Peyer's patch (tissue), 4 donors: ENCODE measurements at regions not wholly inside any gene's neighbourhood (a gene's known extent, or its start where the extent isn't known, plus 50 kb on each side); places are given as distances from the start of the nearest gene placed in this dataset.
"Not testable (repeated sequence)": the region's sequence is repeated elsewhere in the genome, so short reads cannot be mapped to it uniquely, and the experiment has no call there.

Source experiments
- POLR2A ChIP-seq, 2 donors: fragments of 450-650 bp; IDR thresholded peaks; one replicate each; pipeline ENCODE4 v1.5.1; 2017; ENCODE audit warnings: antibody characterized with exemption in 2 of 2, mild to moderate bottlenecking in 2 of 2, moderate library complexity in 2 of 2
- TF ChIP-seq, protein P1 (sequence below), 6 experiments: fragments of 450-650 bp in 4 of 6; fragments of 200-600 bp in 2 of 6; sonication (generic) in 1 of 6; IDR thresholded peaks; one replicate each; pipeline ENCODE4 v1.5.1; 2017 to 2019; ENCODE audit warnings: antibody characterized with exemption in 6 of 6, mild to moderate bottlenecking in 3 of 6, moderate library complexity in 1 of 6

DNA sequence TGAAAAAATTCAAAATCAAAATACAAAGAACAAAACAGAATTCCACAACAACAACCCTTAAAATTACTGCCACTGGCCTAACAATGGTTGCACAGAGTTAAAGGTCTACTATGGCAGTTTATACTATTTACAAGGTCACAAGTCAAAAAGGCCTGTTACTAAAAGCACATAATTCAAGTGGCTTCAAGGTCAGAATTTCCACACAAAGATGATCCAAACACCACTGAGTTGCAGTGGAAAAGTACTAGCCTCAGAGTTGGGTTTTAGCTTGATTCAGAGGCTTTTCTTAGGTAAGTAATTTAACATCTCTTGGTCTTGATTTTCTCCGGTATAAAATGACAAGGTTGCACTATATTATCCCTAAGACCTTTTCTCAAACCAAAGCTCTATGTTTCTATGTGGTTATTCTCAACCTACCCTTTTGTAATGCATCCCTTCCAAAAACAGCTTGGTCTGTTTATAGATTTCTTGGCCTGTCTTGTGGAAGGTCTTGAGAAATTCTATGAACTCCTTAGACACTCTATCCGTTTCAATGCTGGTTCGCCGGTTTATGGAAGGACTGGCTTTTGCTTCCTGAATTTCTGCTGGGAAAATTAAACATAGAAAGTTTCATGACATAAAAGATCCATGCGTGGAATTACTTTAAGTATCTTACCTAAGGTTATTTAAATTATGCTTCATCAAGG is 69.5 kb downstream of the MDH2 start:
- TF ChIP-seq, protein P1, sequence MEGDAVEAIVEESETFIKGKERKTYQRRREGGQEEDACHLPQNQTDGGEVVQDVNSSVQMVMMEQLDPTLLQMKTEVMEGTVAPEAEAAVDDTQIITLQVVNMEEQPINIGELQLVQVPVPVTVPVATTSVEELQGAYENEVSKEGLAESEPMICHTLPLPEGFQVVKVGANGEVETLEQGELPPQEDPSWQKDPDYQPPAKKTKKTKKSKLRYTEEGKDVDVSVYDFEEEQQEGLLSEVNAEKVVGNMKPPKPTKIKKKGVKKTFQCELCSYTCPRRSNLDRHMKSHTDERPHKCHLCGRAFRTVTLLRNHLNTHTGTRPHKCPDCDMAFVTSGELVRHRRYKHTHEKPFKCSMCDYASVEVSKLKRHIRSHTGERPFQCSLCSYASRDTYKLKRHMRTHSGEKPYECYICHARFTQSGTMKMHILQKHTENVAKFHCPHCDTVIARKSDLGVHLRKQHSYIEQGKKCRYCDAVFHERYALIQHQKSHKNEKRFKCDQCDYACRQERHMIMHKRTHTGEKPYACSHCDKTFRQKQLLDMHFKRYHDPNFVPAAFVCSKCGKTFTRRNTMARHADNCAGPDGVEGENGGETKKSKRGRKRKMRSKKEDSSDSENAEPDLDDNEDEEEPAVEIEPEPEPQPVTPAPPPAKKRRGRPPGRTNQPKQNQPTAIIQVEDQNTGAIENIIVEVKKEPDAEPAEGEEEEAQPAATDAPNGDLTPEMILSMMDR (IDR thresholded peaks at IDR 0.05), result not testable (repeated sequence)
- TF ChIP-seq POLR2A (IDR thresholded peaks at IDR 0.05), result not testable (repeated sequence)
